Trophoblast cell (in vitro differentiated cells and primary cell): ENCODE measurements at regions not wholly inside any gene's neighbourhood (a gene's known extent, or its start where the extent isn't known, plus 50 kb on each side); places are given as distances from the start of the nearest gene placed in this dataset.

ENCODE experiments used
- DNase-seq, 2 donors: peaks; one replicate each; pipeline ENCODE4 v3.0.0-alpha.2; 2016
- H2AFZ ChIP-seq: 2 replicates; pipeline ENCODE4 v1.6.1; 2013; ENCODE audit warnings: low read length, moderate library complexity, mild to moderate bottlenecking; ENCODE audit not compliant: insufficient read depth, poor library complexity
- H2AK5ac ChIP-seq: 2 replicates; pipeline ENCODE4 v1.6.1; 2013; ENCODE audit warnings: mild to moderate bottlenecking, low read length
- H2BK120ac ChIP-seq: 2 replicates; pipeline ENCODE4 v1.6.1; 2013; ENCODE audit warnings: low read length, mild to moderate bottlenecking, moderate library complexity; ENCODE audit not compliant: insufficient read depth, poor library complexity
- H2BK12ac ChIP-seq: 2 replicates; pipeline ENCODE4 v1.6.1; 2013; ENCODE audit warnings: mild to moderate bottlenecking, low read length, moderate library complexity
- H2BK5ac ChIP-seq: 2 replicates; pipeline ENCODE4 v1.6.1; 2013; ENCODE audit warnings: low read length, low read depth, moderate library complexity, mild to moderate bottlenecking; ENCODE audit not compliant: poor library complexity
- H3K14ac ChIP-seq: 2 replicates; pipeline ENCODE4 v1.6.1; 2013; ENCODE audit warnings: mild to moderate bottlenecking, low read length
- H3K18ac ChIP-seq: 2 replicates; pipeline ENCODE4 v1.6.1; 2013; ENCODE audit warnings: mild to moderate bottlenecking, low read length
- H3K23ac ChIP-seq: 2 replicates; pipeline ENCODE4 v1.6.1; 2013; ENCODE audit warnings: low read length
- H3K27ac ChIP-seq: 2 replicates; pipeline ENCODE4 v1.5.1; 2013; ENCODE audit warnings: low read depth, mild to moderate bottlenecking, inconsistent platforms, low read length, moderate library complexity
- H3K27me3 ChIP-seq: 2 replicates; pipeline ENCODE4 v1.6.1; 2013; ENCODE audit warnings: inconsistent platforms, mild to moderate bottlenecking, low read length, moderate library complexity; ENCODE audit not compliant: insufficient read depth
- H3K36me3 ChIP-seq, 2 experiments: 1 replicate in 1 of 2; 2 replicates in 1 of 2; pipeline ENCODE4 v1.6.1; 2013; ENCODE audit warnings: low read length in 2 of 2, mild to moderate bottlenecking in 2 of 2, moderate library complexity in 1 of 2; ENCODE audit not compliant: insufficient read depth in 2 of 2, control insufficient read depth in 1 of 2
- H3K4ac ChIP-seq: 2 replicates; pipeline ENCODE4 v1.6.1; 2013; ENCODE audit warnings: low read depth, mild to moderate bottlenecking, low read length, moderate library complexity
- H3K4me1 ChIP-seq, 2 experiments: 1 replicate in 1 of 2; 2 replicates in 1 of 2; pipeline ENCODE4 v1.6.1; 2013; ENCODE audit warnings: low read length in 2 of 2, mild to moderate bottlenecking in 2 of 2, moderate library complexity in 1 of 2; ENCODE audit not compliant: insufficient read depth in 2 of 2, control insufficient read depth in 1 of 2
- H3K4me2 ChIP-seq: 2 replicates; pipeline ENCODE4 v1.6.1; 2013; ENCODE audit warnings: inconsistent platforms, mild to moderate bottlenecking, low read length, moderate library complexity
- H3K4me3 ChIP-seq: 2 replicates; pipeline ENCODE4 v1.5.1; 2013; ENCODE audit warnings: mild to moderate bottlenecking, low read depth, low read length, inconsistent platforms
- H3K79me1 ChIP-seq: one replicate; pipeline ENCODE4 v1.6.1; 2013; ENCODE audit warnings: low read length
- H3K79me2 ChIP-seq: 2 replicates; pipeline ENCODE4 v1.6.1; 2013; ENCODE audit warnings: low read length, mild to moderate bottlenecking; ENCODE audit not compliant: control insufficient read depth, insufficient read depth, poor library complexity
- H3K9ac ChIP-seq: 2 replicates; pipeline ENCODE4 v1.6.1; 2013; ENCODE audit warnings: mild to moderate bottlenecking, low read length
- H3K9me3 ChIP-seq: 2 replicates; pipeline ENCODE4 v1.6.1; 2013; ENCODE audit warnings: low read depth, mild to moderate bottlenecking, control low read depth, inconsistent platforms, low read length; ENCODE audit not compliant: insufficient read depth
- H4K12ac ChIP-seq: 2 replicates; pipeline ENCODE4 v1.6.1; 2013; ENCODE audit warnings: low read depth, mild to moderate bottlenecking, low read length, moderate library complexity
- H4K8ac ChIP-seq: 2 replicates; pipeline ENCODE4 v1.6.1; 2013; ENCODE audit warnings: low read depth, mild to moderate bottlenecking, low read length, moderate library complexity
- H4K91ac ChIP-seq: one replicate; pipeline ENCODE4 v1.6.1; 2013; ENCODE audit warnings: low read depth, mild to moderate bottlenecking, low read length, moderate library complexity
- WGBS: extraction: QIAGEN DNeasy Blood & Tissue Kit; methylation state at CpG from one replicate; pipeline ENCODE4 v1.1.7; 2013; ENCODE audit warnings: missing lambda C conversion rate; ENCODE audit not compliant: insufficient read length, insufficient coverage; ENCODE audit errors: extremely low coverage; 5-methylcytosine and 5-hydroxymethylcytosine counted together

GRCh38 chr4:167419468-167420140 lies 185.3 kb upstream of the SPOCK3 start:
- no CpG with 5 or more reads among the region's 3 CpGs for WGBS
- no peak overlapping the region for H3K18ac ChIP-seq
- H2BK12ac ChIP-seq, result no peak overlapping the region
- no peak overlapping the region for H3K9ac ChIP-seq
- H3K4me1 ChIP-seq, result peaks cover 0 to 6% of the 10 kb centered on the region in 2 experiments
- H4K91ac ChIP-seq, result no peak overlapping the region
- no peak overlapping the region for H4K12ac ChIP-seq
- no peak overlapping the region for H3K4me3 ChIP-seq
- H3K4ac ChIP-seq, result no peak overlapping the region
- H3K27me3 ChIP-seq, result no peaks in the 10 kb centered on the region
- no peak overlapping the region for H3K4me2 ChIP-seq
- no peak overlapping the region for H2BK5ac ChIP-seq
- no peak overlapping the region for H2AFZ ChIP-seq
- no peak overlapping the region for H2BK120ac ChIP-seq
- no peaks in the 10 kb centered on the region for H3K79me2 ChIP-seq
- peak; percentile 9 to 35 for DNase-seq
- no peak overlapping the region for H4K8ac ChIP-seq
- H3K27ac ChIP-seq, result no peak overlapping the region
- no peak overlapping the region for H2AK5ac ChIP-seq
- H3K14ac ChIP-seq, result no peak overlapping the region
- no peaks in the 10 kb centered on the region for H3K36me3 ChIP-seq
- peaks cover under 1% of the 10 kb centered on the region for H3K9me3 ChIP-seq
- no peaks in the 10 kb centered on the region for H3K79me1 ChIP-seq
- H3K23ac ChIP-seq, result no peak overlapping the region

- no CpG with 5 or more reads among the region's 1 CpG for WGBS
Observed at GRCh38 chr4:167421201-167421600, 186.9 kb upstream of the SPOCK3 start.

GRCh38 chr4:167424341-167425256 lies 190.3 kb upstream of the SPOCK3 start:
- Histone ChIP-seq H2BK5ac (no peak overlapping the region), H2AFZ (no peak overlapping the region), H3K79me2 (no peaks in the 10 kb centered on the region), H3K4ac (no peak overlapping the region), H3K23ac (no peak overlapping the region), H2BK120ac (no peak overlapping the region), H3K14ac (no peak overlapping the region), H3K27ac (no peak overlapping the region), H3K9ac (no peak overlapping the region), H4K12ac (no peak overlapping the region), H3K4me3 (peak overlapping the region; percentile 36), H3K9me3 (peaks cover 6% of the 10 kb centered on the region), H3K18ac (no peak overlapping the region), H3K36me3 (no peaks in the 10 kb centered on the region), H3K4me1 (peaks cover 0 to 2% of the 10 kb centered on the region in 2 experiments), H4K8ac (no peak overlapping the region), H2AK5ac (no peak overlapping the region), H4K91ac (no peak overlapping the region), H3K4me2 (no peak overlapping the region), H3K79me1 (no peaks in the 10 kb centered on the region), H3K27me3 (no peaks in the 10 kb centered on the region), H2BK12ac (no peak overlapping the region)
- no CpG with 5 or more reads among the region's 7 CpGs for WGBS
- no peak for DNase-seq

More at GRCh38 chr4:167421201-167421600, 186.9 kb upstream of the SPOCK3 start:
- H3K36me3 ChIP-seq, result no peaks in the 10 kb centered on the region
- H3K14ac ChIP-seq, result no peak overlapping the region
- no peak overlapping the region for H4K8ac ChIP-seq
- no peak overlapping the region for H3K9ac ChIP-seq
- H3K27me3 ChIP-seq, result no peaks in the 10 kb centered on the region
- no peak overlapping the region for H2AFZ ChIP-seq
- H2AK5ac ChIP-seq, result no peak overlapping the region
- no peak overlapping the region for H2BK12ac ChIP-seq
- no peak overlapping the region for H3K4me3 ChIP-seq
- no peak overlapping the region for H4K91ac ChIP-seq
- H3K27ac ChIP-seq, result no peak overlapping the region
- H3K9me3 ChIP-seq, result peaks cover 6% of the 10 kb centered on the region
- no peaks in the 10 kb centered on the region for H3K79me1 ChIP-seq
- no peak overlapping the region for H2BK5ac ChIP-seq
- no peak overlapping the region for H3K4ac ChIP-seq
- no peak overlapping the region for H3K4me2 ChIP-seq
- H3K23ac ChIP-seq, result no peak overlapping the region
- no peak overlapping the region for H2BK120ac ChIP-seq
- DNase-seq, result no peak
- no peak overlapping the region for H4K12ac ChIP-seq
- no peaks in the 10 kb centered on the region for H3K79me2 ChIP-seq
- H3K4me1 ChIP-seq, result peaks cover 0 to 6% of the 10 kb centered on the region in 2 experiments
- H3K18ac ChIP-seq, result no peak overlapping the region

- H4K91ac ChIP-seq, result no peak overlapping the region
- H3K79me1 ChIP-seq, result no peaks in the 10 kb centered on the region
- no peak overlapping the region for H2BK120ac ChIP-seq
- peaks cover 6% of the 10 kb centered on the region for H3K9me3 ChIP-seq
- H3K27me3 ChIP-seq, result no peaks in the 10 kb centered on the region
- H3K4ac ChIP-seq, result no peak overlapping the region
- no peak overlapping the region for H3K4me2 ChIP-seq
- DNase-seq, result no peak
- H3K14ac ChIP-seq, result no peak overlapping the region
- no peak overlapping the region for H3K4me3 ChIP-seq
- no peak overlapping the region for H2AFZ ChIP-seq
- no peak overlapping the region for H3K27ac ChIP-seq
- no peak overlapping the region for H2BK12ac ChIP-seq
- H3K18ac ChIP-seq, result no peak overlapping the region
- H3K4me1 ChIP-seq, result no peaks in the 10 kb centered on the region
- H3K23ac ChIP-seq, result no peak overlapping the region
- no CpG with 5 or more reads among the region's 5 CpGs for WGBS
- no peak overlapping the region for H4K12ac ChIP-seq
- no peak overlapping the region for H2BK5ac ChIP-seq
- no peak overlapping the region for H2AK5ac ChIP-seq
- no peaks in the 10 kb centered on the region for H3K79me2 ChIP-seq
- H3K36me3 ChIP-seq, result no peaks in the 10 kb centered on the region
- no peak overlapping the region for H3K9ac ChIP-seq
- no peak overlapping the region for H4K8ac ChIP-seq
Observed at GRCh38 chr4:167428156-167428555, 193.9 kb upstream of the SPOCK3 start.
